ENCODE measurements at regions not wholly inside any gene's neighbourhood (a gene's known extent, or its start where the extent isn't known, plus 50 kb on each side); places are given as distances from the start of the nearest gene placed in this dataset.

DNA sequence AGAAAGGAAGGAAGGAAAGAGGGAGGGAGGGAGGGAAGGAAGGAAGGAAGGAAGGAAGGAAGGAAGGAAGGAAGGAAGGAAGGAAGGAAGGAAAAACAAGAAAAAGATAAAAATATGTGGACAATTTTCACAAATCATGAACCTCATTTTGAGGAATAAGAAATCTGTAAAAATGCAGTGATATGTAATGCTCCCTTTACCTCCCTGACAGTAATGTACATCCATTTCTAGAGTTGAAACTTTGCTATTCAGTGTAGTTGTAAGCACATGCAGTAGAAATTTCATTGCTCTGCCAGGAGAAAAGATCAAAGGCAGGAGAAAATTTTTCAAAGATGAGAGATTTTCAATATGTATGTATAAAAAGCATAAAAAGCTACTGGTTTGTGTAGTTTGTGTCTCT, 189.5 kb upstream of the MYO3A start:
- TF ChIP-seq, protein P1, sequence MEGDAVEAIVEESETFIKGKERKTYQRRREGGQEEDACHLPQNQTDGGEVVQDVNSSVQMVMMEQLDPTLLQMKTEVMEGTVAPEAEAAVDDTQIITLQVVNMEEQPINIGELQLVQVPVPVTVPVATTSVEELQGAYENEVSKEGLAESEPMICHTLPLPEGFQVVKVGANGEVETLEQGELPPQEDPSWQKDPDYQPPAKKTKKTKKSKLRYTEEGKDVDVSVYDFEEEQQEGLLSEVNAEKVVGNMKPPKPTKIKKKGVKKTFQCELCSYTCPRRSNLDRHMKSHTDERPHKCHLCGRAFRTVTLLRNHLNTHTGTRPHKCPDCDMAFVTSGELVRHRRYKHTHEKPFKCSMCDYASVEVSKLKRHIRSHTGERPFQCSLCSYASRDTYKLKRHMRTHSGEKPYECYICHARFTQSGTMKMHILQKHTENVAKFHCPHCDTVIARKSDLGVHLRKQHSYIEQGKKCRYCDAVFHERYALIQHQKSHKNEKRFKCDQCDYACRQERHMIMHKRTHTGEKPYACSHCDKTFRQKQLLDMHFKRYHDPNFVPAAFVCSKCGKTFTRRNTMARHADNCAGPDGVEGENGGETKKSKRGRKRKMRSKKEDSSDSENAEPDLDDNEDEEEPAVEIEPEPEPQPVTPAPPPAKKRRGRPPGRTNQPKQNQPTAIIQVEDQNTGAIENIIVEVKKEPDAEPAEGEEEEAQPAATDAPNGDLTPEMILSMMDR (IDR thresholded peaks at IDR 0.05): no peak
- no peak for TF ChIP-seq POLR2A (IDR thresholded peaks at IDR 0.05)

All from breast epithelium (tissue), 3 donors.